Loucy (cell line): ENCODE measurements at regions not wholly inside any gene's neighbourhood (a gene's known extent, or its start where the extent isn't known, plus 50 kb on each side); places are given as distances from the start of the nearest gene placed in this dataset.

ENCODE experiments used
- H2AFZ ChIP-seq: fragments of 200-600 bp; sonication (generic); 2 replicates; pipeline ENCODE4 v1.6.0; 2016; ENCODE audit warnings: antibody characterized with exemption, mild to moderate bottlenecking, low read length, moderate library complexity
- H3F3A ChIP-seq: fragments of 200-600 bp; 2 replicates; pipeline ENCODE4 v1.6.0; 2016; ENCODE audit warnings: antibody characterized with exemption, low read depth, mild to moderate bottlenecking
- H3K27me3 ChIP-seq: fragments of 200-600 bp; sonication (generic); 2 replicates; pipeline ENCODE4 v1.6.1; 2014; ENCODE audit warnings: low read length, mild to moderate bottlenecking; ENCODE audit not compliant: insufficient read depth, poor library complexity, severe bottlenecking
- H3K36me3 ChIP-seq: fragments of 200-600 bp; sonication (generic); 2 replicates; pipeline ENCODE4 v1.6.1; 2016; ENCODE audit warnings: low read length; ENCODE audit not compliant: insufficient read depth
- H3K4me1 ChIP-seq: fragments of 200-600 bp; sonication (generic); 2 replicates; pipeline ENCODE4 v1.5.1; 2014; ENCODE audit warnings: low read length, mild to moderate bottlenecking; ENCODE audit not compliant: insufficient read depth, poor library complexity, severe bottlenecking
- H3K4me2 ChIP-seq: fragments of 200-600 bp; sonication (generic); 2 replicates; pipeline ENCODE4 v1.6.0; 2014; ENCODE audit warnings: antibody characterized with exemption, low read length, low read depth, mild to moderate bottlenecking; ENCODE audit not compliant: poor library complexity, severe bottlenecking
- H3K4me3 ChIP-seq: fragments of 200-600 bp; sonication (generic); 2 replicates; pipeline ENCODE4 v1.5.1; 2014; ENCODE audit warnings: low read length, mild to moderate bottlenecking, mixed read lengths; ENCODE audit not compliant: poor library complexity, severe bottlenecking
- H3K79me2 ChIP-seq: fragments of 200-600 bp; sonication (generic); 2 replicates; pipeline ENCODE4 v1.6.1; 2014; ENCODE audit warnings: low read length; ENCODE audit not compliant: insufficient read depth
- H3K9ac ChIP-seq: fragments of 200-600 bp; sonication (generic); 2 replicates; pipeline ENCODE4 v1.6.0; 2014; ENCODE audit warnings: mild to moderate bottlenecking, low read depth, low read length, moderate library complexity; ENCODE audit not compliant: poor library complexity, severe bottlenecking
- H3K9me2 ChIP-seq: fragments of 200-600 bp; sonication (generic); replicated peaks from 2 replicates; pipeline ENCODE4 v1.6.1; 2016; ENCODE audit warnings: low read depth, low read length, mixed read lengths
- H3K9me3 ChIP-seq: fragments of 200-600 bp; sonication (generic); 2 replicates; pipeline ENCODE4 v1.6.1; 2014; ENCODE audit warnings: mild to moderate bottlenecking, antibody characterized with exemption, low read length, low read depth; ENCODE audit not compliant: insufficient read depth
- H4K20me1 ChIP-seq: fragments of 200-600 bp; sonication (generic); 2 replicates; pipeline ENCODE4 v1.6.0; 2014; ENCODE audit warnings: antibody characterized with exemption, low read length, mild to moderate bottlenecking; ENCODE audit not compliant: insufficient read depth, poor library complexity, severe bottlenecking
- CTCF ChIP-seq: fragments of 200-600 bp; sonication (generic); conservative IDR thresholded peaks from 2 replicates; pipeline ENCODE4 v1.5.1; 2014; ENCODE audit warnings: mild to moderate bottlenecking, antibody characterized with exemption, low read length
- EZH2phosphoT487 ChIP-seq: fragments of 200-600 bp; IDR thresholded peaks from 2 replicates; pipeline ENCODE4 v1.6.1; 2018; ENCODE audit warnings: antibody characterized with exemption, mild to moderate bottlenecking, moderate library complexity, borderline replicate concordance

GRCh38 chr13:89740994-89741685 is 1606.3 kb upstream of the MIR17HG start:
- no peak for TF ChIP-seq CTCF
- no peak for TF ChIP-seq EZH2phosphoT487
- H3K27me3 ChIP-seq: no peaks in the 10 kb centered on the region
- H3K36me3 ChIP-seq: no peaks in the 10 kb centered on the region
- no peak overlapping the region for H3K9ac ChIP-seq
- no peak overlapping the region for H3K4me3 ChIP-seq
- no peaks in the 10 kb centered on the region for H4K20me1 ChIP-seq
- no peaks in the 10 kb centered on the region for H3K9me3 ChIP-seq
- no peak overlapping the region for H3K4me2 ChIP-seq
- no peaks in the 10 kb centered on the region for H3F3A ChIP-seq
- no peaks in the 10 kb centered on the region for H3K4me1 ChIP-seq
- no peaks in the 10 kb centered on the region for H3K9me2 ChIP-seq
- H2AFZ ChIP-seq: no peak overlapping the region
- no peaks in the 10 kb centered on the region for H3K79me2 ChIP-seq

GRCh38 chr13:89746554-89746953 is 1600.9 kb upstream of the MIR17HG start:
- TF ChIP-seq EZH2phosphoT487 (no peak), CTCF (no peak)
- no peak overlapping the region for H3K4me3 ChIP-seq
- H4K20me1 ChIP-seq: no peaks in the 10 kb centered on the region
- H3K27me3 ChIP-seq: no peaks in the 10 kb centered on the region
- no peaks in the 10 kb centered on the region for H3F3A ChIP-seq
- H3K36me3 ChIP-seq: no peaks in the 10 kb centered on the region
- no peak overlapping the region for H3K9ac ChIP-seq
- no peak overlapping the region for H3K4me2 ChIP-seq
- no peaks in the 10 kb centered on the region for H3K79me2 ChIP-seq
- no peaks in the 10 kb centered on the region for H3K9me3 ChIP-seq
- H3K4me1 ChIP-seq: no peaks in the 10 kb centered on the region
- H3K9me2 ChIP-seq: no peaks in the 10 kb centered on the region
- no peak overlapping the region for H2AFZ ChIP-seq

DNA sequence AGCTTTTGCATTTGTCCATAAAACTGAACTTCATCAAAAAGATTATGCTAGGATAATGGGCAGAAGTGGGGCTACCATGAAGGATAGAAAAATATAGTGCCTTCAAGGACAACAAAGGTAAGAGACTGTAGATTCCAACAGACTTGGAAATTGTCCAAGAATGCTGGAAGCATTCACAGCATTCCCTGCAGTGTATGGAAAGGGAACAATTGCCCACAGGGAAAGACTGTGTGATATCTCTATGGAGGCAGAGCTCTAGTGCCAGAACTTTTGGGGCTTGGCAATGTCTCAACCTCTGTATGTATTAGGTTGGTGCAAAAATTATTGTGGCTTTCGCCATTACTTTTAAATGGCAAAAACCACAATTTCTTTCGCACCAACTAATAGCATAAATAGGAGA is 1598.8 kb upstream of the MIR17HG start:
- H3K36me3 ChIP-seq: no peaks in the 10 kb centered on the region
- no peaks in the 10 kb centered on the region for H3K79me2 ChIP-seq

More for the DNA sequence above, 1598.8 kb upstream of the MIR17HG start:
- H3F3A ChIP-seq: no peaks in the 10 kb centered on the region
- H3K9me3 ChIP-seq: no peaks in the 10 kb centered on the region
- H3K27me3 ChIP-seq: no peaks in the 10 kb centered on the region
- H4K20me1 ChIP-seq: no peaks in the 10 kb centered on the region
- no peak overlapping the region for H3K4me2 ChIP-seq
- no peaks in the 10 kb centered on the region for H3K4me1 ChIP-seq
- H3K4me3 ChIP-seq: no peak overlapping the region
- no peaks in the 10 kb centered on the region for H3K9me2 ChIP-seq
- TF ChIP-seq CTCF: no peak
- TF ChIP-seq EZH2phosphoT487: no peak
- H2AFZ ChIP-seq: no peak overlapping the region
- no peak overlapping the region for H3K9ac ChIP-seq
